ACHN (cell line): ENCODE measurements at regions not wholly inside any gene's neighbourhood (a gene's known extent, or its start where the extent isn't known, plus 50 kb on each side); places are given as distances from the start of the nearest gene placed in this dataset.

Experiments used
- DNase-seq: peaks from one replicate; pipeline ENCODE4 v3.0.0-alpha.2; 2015
- in situ Hi-C: cut with HindIII; loops from 2 replicates; pipeline ENCODE4 v1.10.0; 2017; ENCODE audit warnings: low sequenced_read_pairs, low pct_ligation_motif_present, low pct_unique_long_range_greater_than_20kb

GRCh38 chr16:55976815-55977214 is 101.6 kb upstream of the CES5A start:
- DNase-seq: no peak
- in situ Hi-C loops: no loop called here

GRCh38 chr16:55971447-55971846 is 96.3 kb upstream of the CES5A start:
- in situ Hi-C loops: no loop called here

GRCh38 chr16:55968221-55968620 is 93.0 kb upstream of the CES5A start:
- in situ Hi-C loops: no loop called here
- DNase-seq: no peak

More at GRCh38 chr16:55971447-55971846, 96.3 kb upstream of the CES5A start:
- DNase-seq: no peak

GRCh38 chr16:55964923-55965475 is 89.8 kb upstream of the CES5A start:
- in situ Hi-C loops: no loop called here
- no peak for DNase-seq

GRCh38 chr16:55955845-55956244 is 80.7 kb upstream of the CES5A start:
- DNase-seq: no peak

GRCh38 chr16:55955424-55955823 is 80.3 kb upstream of the CES5A start:
- no peak for DNase-seq

More at GRCh38 chr16:55955845-55956244, 80.7 kb upstream of the CES5A start:
- in situ Hi-C loops: no loop called here

GRCh38 chr16:55954906-55955305 is 79.7 kb upstream of the CES5A start:
- DNase-seq: no peak
- in situ Hi-C loops: no loop called here

More at GRCh38 chr16:55955424-55955823, 80.3 kb upstream of the CES5A start:
- in situ Hi-C loops: no loop called here

GRCh38 chr16:55949518-55949917 is 74.3 kb upstream of the CES5A start:
- no peak for DNase-seq
- in situ Hi-C loops: no loop called here

GRCh38 chr16:55948230-55948629 is 73.1 kb upstream of the CES5A start:
- in situ Hi-C loops: no loop called here
- DNase-seq: no peak

- no peak for DNase-seq
- in situ Hi-C loops: no loop called here
Measured at GRCh38 chr16:55947366-55947765, 72.2 kb upstream of the CES5A start.

GRCh38 chr16:55944377-55944802 is 69.2 kb upstream of the CES5A start:
- in situ Hi-C loops: no loop called here
- peak; percentile 60 for DNase-seq

GRCh38 chr16:55943267-55943666 is 68.1 kb upstream of the CES5A start:
- in situ Hi-C loops: no loop called here
- DNase-seq: no peak

- in situ Hi-C loops: no loop called here
- DNase-seq: no peak
Measured at GRCh38 chr16:55942821-55943220, 67.6 kb upstream of the CES5A start.

GRCh38 chr16:55941552-55941951 is 66.4 kb upstream of the CES5A start:
- no peak for DNase-seq
- in situ Hi-C loops: no loop called here

- in situ Hi-C loops: no loop called here
- DNase-seq: no peak
Measured at GRCh38 chr16:55938126-55938525, 63.0 kb upstream of the CES5A start.

- in situ Hi-C loops: no loop called here
- no peak for DNase-seq
Measured at GRCh38 chr16:55933038-55933437, 57.9 kb upstream of the CES5A start.

GRCh38 chr16:55930036-55930435 is 54.9 kb upstream of the CES5A start:
- no peak for DNase-seq
- in situ Hi-C loops: no loop called here

- DNase-seq: no peak
- in situ Hi-C loops: no loop called here
Measured at GRCh38 chr16:55929181-55929580, 54.0 kb upstream of the CES5A start.

- in situ Hi-C loops: no loop called here
- no peak for DNase-seq
Measured at GRCh38 chr16:55925242-55925641, 50.1 kb upstream of the CES5A start.
